ENCODE measurements at regions not wholly inside any gene's neighbourhood (a gene's known extent, or its start where the extent isn't known, plus 50 kb on each side); places are given as distances from the start of the nearest gene placed in this dataset.

DNA sequence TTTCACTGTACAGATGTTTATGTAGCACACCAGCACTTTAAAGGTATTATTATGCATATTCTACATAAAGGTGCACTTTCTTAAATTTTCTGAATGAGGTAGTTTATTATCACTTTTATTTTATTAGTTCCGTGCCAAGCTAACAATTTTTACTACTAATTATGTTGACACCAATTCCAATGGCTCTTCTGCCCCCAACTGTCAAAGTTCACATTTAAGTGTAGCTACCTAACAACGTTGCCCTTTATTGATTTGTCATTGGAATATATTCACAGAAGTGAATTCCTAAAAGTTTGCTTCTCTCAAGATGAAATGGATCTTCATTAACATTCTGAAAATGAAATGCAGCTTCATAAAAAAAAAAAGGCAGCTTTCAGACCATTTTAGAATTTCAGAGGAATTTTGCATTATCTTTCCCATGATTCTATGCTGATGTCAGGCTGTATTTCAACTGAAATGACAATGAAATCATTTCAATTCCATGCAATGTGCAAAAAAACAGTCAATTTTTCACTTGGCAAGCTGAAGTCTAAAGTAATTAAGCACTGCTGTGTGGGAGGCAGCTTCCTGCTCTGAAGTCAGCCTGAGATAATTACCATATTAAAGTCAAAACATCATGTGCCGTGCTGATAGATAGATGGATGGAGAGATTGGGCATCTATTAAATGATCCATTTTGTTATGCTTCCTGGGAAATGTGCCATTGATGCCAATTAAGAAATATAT, 229.2 kb downstream of the TTLL7 start:
- DNase-seq: no peak

DNA sequence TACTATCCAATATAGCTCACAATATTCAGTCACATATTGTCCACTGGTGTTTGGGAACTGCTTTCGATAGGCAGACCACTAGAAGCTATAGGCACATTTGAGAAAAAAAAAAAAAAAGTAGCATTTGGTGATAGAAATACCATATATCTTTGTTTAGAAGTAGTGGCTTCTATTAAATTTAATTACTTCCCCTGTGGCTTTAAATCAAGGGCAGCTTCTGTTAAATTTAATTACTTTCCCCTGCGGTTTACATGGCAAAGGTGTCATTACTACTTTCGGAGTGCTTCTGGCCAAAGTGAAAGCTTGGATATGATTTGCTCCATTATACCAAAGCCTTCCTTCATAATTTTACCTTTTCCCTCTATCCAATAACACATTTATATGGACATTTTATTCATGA, 229.9 kb downstream of the TTLL7 start:
- DNase-seq: no peak

DNA sequence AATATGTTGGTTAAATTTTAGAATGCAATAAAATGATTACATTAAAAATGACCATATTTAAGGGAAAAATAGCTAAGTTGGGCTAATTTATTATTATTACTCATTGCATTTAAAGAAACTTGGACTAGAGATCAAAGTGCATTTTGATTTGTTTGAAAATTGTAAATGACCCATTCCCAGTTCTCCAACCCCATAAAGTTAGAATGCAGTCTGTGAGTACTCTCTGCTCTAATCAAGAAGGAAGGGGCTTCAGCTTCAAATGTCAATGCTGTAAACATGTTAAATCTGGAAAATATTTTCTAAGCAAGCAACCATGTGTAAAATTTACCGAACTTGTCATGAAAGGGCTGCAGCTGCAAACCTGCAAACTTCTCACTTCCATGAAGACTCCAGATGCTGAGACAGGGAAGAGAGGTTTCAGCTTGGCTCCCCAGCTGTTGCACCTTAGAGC, 232.7 kb downstream of the TTLL7 start:
- no peak for DNase-seq

DNA sequence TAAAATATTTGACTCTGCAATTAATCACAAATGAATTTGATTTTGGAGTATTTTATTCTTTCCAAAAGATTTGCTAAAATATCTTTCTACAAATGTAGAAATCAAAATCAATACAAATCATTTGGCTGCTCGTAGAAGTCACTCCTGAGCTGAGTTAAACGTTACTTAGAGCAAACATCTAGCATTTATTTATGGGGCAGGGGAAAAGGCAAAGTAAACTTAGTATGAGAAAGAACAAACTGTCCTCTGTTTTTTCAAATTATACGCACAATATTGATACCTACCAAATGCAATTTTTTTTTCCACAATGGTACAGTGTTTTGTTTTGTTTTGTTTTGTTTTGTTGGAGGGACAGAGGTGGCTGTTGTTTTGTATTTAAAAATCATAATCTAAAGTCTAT, 233.8 kb downstream of the TTLL7 start:
- DNase-seq: no peak

DNA sequence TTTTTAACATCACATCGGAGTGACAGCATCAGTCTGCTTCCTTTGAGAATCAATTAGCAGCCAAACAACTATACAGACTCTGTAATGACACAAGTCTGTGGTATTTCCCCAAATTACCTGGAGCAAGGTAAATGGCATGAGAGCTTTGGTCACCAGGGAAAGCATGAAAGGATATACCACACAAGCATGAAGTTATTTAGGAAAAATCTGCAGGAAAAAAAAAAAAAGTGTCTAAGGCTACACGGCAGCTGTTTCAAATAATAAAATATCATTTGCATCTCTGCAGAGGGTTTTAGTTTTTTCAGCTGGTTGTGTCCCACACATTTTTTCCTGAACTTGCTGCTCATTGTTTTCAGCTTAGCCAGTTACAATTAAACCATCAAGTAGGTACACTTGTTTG, 234.7 kb downstream of the TTLL7 start:
- no peak for DNase-seq

DNA sequence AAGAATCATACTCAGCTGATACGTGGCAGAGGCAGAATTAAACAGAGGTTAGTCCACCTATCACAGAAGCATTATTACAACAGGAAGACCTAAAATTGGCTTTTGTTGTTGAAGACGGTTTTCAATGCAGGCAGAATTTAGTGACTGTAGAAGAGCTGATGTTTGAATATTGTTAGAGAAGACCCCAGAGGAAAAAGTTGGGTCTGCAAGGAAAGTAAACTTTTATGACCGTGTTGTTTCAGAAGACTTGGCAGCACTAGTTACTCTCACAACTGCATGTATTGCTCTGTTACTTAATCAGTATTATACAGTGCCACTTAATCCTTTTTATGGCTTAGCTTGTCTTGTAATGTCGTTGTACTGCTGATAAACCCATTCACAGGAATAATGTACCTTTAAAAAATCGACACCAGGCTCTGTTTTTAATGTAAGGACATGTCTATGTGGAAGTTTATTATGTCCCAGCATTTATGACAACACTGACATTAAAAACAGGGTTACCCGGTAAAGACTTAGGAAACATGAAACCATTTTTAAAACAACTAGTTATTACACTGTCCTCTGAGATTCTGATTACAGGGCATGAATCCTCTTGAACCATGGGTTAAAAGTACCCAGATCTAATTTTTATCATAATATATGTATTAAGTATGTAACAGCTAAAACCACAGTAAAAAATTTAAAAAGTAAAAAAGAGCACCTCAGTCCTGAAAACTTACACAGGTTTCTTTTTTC, 235.4 kb downstream of the TTLL7 start:
- no peak for DNase-seq

DNA sequence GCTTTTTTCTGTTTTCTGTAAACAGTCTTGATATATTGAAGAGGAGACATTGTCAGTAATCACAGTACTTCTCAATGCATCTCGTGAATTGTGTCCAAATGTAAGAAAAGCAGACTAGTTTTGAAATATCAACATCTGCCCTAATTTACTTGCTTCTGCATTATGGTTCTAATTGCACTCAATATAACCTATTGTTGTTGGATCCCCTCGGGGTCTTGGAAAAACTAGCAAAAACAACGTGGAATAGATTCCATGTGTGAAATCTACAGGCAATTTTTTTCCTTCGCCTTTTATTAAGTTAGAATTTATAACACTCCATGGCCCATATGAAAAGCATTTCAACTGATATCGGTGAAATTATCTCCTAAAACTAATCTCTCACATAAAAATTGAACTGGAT, 236.5 kb downstream of the TTLL7 start:
- no peak for DNase-seq

DNA sequence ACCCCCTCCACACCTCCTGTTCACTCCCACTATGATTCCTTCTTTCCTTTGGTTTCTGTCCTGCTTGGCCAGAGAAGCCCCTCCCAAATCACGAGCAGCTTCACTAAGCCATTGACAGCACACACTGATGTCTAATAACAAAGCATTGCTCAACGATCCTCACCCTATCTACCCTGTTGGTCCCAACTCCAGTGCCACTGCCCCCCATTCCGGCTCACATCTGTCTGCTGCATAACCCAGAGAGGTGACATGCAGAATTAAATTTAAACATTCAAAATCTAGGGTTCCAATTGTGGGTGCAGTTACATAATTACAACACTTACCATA, 236.9 kb downstream of the TTLL7 start:
- DNase-seq: no peak

DNA sequence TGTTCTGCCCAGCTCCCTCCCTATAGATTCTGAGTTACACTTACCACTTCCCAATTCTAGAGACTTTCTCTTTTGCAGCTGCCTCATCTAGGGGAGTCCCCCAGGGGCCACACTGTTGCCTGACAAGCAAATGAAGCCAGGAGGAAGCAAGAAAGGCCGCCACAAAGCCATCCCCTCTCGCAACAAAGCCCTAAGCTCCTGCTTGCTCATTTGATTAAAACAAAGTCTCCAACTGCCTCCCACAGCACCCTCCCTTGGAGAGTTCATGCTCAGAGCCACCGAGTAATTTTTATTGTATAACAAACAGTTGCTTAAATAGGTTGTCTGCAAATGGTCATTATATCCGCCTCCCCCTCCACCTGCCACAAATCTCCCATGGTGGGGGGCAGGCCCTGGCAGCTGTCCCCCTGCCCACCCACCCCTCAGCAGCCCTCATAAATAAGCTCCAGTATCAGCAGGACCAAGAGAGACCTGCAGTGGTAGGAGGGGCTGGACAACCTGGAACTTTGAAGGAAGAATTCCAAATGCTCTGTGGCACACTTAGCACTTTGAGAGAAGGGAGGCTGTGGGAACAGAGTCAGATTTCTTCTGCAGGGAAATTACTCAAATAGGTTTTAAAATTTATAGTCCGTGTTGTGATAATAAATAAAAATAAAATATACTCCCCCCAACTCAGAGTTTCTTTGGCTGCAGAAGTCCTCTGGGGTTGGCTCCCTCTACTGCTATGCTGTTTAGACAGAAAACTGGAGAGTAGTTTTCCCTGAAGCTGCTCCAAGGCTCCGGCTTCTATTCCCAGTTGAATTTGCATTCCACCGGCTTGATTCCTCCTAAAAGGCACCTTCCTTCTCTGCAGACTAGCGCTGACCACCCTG, 237.5 kb downstream of the TTLL7 start:
- no peak for DNase-seq

DNA sequence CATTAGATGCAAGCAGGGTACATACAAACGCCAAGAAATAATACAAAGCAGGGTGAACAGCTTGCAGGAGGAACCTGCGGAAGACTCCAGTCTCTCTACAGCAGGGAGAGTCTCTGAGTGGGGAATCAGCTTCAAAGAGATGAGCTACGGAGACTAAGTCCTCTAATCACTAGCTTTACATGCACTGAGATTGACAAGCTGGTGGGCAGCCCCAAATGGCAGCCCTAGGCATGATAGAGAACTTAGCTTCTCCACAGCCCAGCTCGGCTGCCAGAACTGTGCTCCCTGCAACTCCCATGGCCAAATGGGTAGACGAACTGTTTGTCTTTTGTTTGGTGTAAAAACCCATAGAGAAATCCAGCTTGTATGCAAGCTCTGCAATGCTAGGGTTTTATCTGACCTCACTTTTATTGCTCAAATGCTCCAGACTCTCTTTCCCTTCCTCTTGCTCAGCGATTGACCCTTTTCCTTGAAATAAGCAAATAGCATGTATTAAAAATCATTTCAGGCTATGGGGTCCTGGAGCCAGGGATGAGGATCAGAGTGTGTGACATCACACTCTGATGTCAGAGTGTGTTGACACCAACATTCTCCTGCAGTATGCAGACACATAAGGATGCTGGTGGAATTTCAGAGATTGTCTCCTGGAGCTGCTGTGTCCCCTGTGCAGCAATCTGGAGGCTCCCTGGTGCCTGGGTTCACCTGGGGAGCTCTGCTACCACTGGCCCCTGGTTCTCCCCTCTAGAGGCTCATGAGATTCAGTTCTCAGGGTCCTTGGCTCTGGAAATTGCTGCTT, 238.5 kb downstream of the TTLL7 start:
- DNase-seq: no peak

DNA sequence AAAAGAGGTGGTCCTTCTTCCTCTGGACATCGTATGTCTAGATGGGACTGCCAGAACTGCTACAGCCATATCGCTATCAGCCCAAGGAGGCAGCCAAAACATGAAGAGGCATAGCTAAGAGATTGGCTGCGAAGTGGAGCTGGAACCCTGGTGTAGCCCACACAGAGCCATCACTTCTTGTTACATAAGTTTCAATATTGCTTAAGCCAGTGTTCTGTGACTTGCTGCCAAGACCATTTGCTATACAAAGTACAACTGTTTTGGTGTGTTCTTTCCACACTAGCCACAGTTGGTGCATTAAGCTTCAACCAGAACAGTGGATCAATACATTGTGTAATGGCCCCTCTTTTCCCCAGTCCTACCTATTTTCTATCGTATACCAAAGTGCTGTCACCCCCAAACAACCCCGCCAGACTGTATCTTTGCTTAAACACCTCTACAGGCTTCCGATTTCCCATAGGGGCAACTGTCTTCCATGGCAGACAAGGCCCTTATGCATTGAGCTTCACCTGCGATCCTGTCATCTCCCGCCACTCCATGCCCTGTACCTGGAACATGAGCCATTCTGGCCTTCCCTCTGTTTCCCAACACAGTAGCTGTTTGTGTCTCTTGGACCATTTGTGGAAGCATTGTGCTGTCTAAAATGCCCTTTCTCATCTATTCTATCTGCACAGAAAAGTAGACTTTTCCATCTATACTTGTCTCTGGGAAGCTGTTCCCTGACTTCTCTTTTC, 241.8 kb downstream of the TTLL7 start:
- no peak for DNase-seq

DNA sequence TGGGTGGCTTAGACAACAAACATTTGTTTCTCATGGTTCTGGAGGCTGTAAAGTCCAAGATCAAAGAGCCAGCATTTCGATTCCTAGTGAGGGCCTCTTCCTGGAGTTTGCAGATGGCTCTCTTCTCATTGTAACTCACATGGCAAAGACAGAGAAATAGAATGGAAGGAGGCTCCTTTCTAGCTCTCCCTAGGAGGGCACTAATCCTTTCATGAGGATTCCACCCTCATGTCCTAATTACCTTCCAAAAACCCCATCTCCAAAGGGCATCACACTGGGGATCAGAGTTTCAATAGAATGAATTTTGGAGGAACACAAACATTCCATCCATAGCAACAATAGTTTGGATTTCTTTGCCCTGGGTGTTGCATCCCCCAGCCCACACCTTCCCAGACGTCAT, 247.3 kb downstream of the TTLL7 start:
- no peak for DNase-seq

DNA sequence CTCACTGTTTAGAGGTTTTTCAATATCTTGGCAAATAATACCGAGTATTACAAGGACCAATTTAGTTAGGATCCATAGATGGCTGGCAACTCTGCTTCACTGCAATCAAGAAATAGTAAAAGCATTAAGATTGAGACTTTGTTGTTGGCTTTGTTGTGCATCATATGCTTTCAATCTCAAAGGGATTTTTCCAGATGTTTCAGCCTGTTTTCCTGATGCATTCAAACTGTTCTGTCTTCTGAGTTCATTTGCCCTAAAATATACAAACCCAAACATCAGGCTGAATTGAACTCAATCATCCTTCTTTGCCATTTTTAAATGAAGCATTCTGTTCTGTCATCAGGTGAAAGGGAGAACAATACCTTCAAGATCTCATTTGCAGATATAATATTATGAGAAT, 248.7 kb downstream of the TTLL7 start:
- no peak for DNase-seq

DNA sequence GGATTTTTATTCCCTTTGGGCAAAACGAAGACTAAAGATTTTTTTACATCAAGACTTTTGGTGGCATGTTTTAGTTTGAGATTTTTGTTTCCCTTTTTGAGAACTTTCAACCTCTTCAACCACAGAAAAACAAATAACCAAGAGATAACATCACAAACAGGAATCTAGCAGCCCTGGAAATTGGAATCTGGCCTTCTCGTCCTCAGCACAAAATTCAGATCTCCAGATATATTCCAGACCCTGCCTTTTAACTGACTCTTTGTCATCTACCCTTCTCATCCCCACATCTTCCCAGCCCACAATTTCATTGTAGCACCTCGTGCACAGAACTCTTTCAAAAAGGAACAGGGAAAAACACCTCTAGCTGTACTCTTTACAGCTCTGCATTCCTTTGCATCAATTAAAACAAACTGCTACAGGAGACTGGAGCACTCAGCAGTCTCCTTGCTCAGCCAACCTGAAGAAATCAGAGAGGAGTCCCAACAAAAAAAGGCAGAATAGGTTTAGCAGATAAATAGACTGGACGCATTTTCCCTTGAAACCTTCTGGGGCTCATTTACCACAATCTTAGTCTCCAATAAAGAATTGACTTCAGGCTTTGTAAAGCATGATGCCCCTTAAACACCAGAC, 251.0 kb downstream of the TTLL7 start:
- no peak for DNase-seq

DNA sequence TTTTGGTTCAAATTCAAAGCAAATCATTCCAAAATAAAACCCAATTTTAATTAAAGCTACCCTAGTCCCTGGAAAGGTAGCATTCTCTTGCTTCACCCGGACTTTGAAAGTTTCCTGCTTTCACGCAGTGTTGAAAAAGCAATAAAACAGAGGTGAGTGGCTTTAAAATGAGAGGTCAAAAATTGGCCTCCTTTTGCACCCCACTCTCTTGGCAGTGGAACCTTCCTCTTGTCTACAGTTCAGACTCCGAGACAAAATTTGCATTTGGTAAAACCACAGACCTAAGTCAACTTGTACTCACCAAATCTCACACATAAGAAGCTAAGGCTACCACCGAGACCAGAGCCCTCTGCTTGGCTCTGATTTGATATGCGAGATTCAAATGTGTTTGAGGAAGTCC, 252.7 kb downstream of the TTLL7 start:
- no peak for DNase-seq

DNA sequence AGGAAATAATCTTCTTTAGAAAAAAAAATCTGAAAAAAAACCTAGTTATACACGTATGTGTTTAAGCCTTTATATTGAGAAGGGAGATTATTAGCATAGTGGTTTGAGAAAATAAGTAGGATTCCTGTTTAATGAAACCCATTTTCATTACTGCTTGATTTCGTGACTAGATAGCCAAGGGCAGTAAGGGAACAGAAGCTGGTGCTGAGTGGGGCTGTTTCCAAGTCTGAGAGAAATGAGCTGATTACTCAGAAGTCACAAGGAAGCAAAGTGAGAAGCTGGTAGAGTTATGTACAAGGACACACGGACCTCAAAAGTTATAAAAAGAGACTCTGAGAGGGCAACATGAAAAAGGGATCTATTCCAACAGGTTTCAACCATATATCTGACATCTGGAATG, 256.5 kb downstream of the TTLL7 start:
- no peak for DNase-seq

DNA sequence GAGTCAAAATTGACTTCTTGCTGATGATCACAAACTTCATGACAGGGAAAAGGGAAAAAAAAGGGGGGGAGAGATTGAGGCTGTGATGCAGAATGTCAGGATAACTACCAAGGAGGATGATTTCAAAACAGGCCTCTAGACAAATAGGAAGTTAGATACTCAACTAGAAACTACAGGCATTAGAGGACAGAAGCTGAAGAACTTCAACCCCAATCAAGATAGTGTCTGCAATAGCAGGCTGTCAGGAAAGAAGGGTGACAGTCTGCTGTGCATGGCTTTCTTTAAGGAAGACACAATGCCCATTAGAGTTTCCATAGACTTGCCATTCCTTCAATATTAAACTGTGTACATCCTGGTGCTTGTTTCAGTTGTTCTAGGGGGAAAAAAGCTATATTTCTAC, 257.2 kb downstream of the TTLL7 start:
- no peak for DNase-seq

DNA sequence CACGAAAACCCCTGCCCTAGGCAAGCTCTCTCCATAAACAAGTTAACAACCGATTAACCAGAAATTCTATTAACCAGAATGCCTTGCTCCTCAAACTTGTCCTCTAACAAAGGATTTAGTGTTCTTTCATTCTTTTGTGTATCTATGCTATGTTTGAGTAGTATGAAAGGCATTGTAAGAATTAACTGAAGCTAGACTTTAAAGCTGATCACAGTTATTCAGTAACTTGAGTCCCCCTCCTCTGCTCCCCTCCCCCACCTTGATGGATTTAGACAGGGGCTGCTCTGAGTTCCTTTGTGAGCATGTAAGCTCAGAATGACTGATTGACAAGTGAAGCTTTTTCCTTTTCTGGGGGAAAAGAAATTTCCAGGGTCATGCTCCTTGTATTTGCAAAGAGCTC, 257.6 kb downstream of the TTLL7 start:
- DNase-seq: no peak

DNA sequence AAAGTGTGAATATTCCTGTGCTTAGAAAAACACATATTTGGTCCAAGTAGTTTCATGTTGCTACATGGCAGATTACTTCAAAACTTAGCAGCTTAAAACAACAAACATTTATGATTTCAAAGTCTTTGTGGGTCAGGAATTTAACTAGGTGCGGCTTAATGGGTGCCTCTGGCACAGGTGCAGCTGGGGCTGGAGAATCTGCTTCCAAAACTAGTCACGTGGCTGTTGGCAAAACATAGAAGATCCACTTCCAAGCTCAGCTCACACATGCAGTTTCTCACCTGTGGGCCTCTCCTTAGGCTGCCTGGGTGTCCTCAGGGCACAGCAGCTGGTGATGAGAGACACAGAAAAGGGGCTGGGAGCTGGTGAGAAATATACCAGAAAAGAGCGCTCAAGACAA, 263.4 kb downstream of the TTLL7 start:
- DNase-seq: no peak

DNA sequence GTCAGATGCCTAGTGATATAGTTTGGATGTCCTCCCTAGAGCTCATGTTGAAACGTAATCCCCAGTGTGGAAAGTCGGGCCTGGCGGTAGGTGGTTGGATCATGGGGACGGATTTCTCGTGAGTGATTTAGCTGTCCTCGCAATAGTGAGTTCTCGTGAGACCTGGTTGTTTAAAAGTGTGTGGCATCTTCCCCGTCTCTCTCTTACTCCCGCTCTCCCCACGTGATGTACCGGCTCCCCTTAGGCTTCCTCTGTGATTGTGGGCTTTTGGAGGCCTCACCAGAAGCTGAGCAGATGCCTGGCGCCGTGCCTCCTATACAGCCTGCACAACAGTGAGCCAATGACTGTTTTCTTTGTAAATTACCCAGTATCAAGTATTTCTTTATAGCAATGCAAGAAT, 264.5 kb downstream of the TTLL7 start:
- DNase-seq: no peak

DNA sequence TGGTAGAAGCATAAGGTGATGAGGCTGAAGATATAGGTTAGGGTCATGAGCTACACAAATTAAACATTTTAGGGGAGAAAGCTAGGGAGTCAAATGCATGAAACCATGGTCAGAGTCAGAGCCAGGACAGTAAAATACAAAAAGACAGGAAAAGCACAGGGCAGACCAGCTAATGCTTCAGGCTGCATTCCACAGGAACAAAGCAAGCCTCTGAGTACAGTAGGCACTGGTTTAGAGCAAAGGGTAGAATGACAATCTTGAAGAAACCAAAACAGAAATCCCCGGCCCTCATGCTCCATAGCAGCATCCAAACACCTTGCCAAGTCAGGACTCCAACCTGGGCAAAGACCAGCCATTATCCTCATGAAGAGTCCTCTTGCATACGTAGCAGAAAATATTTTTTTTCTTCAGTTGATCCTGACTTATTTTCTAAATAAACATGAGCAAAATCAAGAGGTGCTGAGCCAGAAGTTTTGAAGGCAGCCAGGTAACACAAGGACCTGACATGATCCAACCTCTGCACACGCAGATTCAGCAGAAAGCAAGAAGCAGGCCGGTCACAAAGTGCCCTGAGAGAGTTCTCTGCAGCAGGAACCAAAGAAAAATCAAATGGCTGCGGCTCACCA, 273.1 kb downstream of the TTLL7 start:
- no peak for DNase-seq

Data from NCI-H2107 (cell line).